H9 (cell line): ENCODE measurements at regions not wholly inside any gene's neighbourhood (a gene's known extent, or its start where the extent isn't known, plus 50 kb on each side); places are given as distances from the start of the nearest gene placed in this dataset.

Source experiments
- DNase-seq: peaks from one replicate; pipeline ENCODE4 v3.0.0-alpha.2; 2017
- H2AFZ ChIP-seq: one replicate; pipeline ENCODE4 v1.6.1; 2013; ENCODE audit warnings: mild to moderate bottlenecking, low read length, control low read depth, moderate library complexity
- H2AK5ac ChIP-seq: 2 replicates; pipeline ENCODE4 v1.6.1; 2013; ENCODE audit warnings: low read length, control low read depth, mixed read lengths; ENCODE audit not compliant: insufficient read length
- H2BK120ac ChIP-seq: one replicate; pipeline ENCODE4 v1.6.1; 2013; ENCODE audit warnings: low read depth, mild to moderate bottlenecking, low read length, control low read depth, inconsistent platforms; ENCODE audit not compliant: poor library complexity, severe bottlenecking
- H2BK12ac ChIP-seq: 2 replicates; pipeline ENCODE4 v1.6.1; 2013; ENCODE audit warnings: low read length, control low read depth, mixed read lengths, low read depth; ENCODE audit not compliant: insufficient read length
- H2BK15ac ChIP-seq: 2 replicates; pipeline ENCODE4 v1.6.1; 2013; ENCODE audit warnings: low read depth, low read length, control low read depth
- H2BK20ac ChIP-seq: one replicate; pipeline ENCODE4 v1.6.1; 2013; ENCODE audit warnings: low read depth, mild to moderate bottlenecking, low read length, control low read depth, inconsistent platforms; ENCODE audit not compliant: poor library complexity, severe bottlenecking
- H2BK5ac ChIP-seq: 2 replicates; pipeline ENCODE4 v1.6.1; 2013; ENCODE audit warnings: low read length, control low read depth, mixed read lengths; ENCODE audit not compliant: insufficient read length
- H3K14ac ChIP-seq: 2 replicates; pipeline ENCODE4 v1.6.1; 2013; ENCODE audit warnings: low read length, control low read depth; ENCODE audit not compliant: insufficient read depth
- H3K18ac ChIP-seq: 2 replicates; pipeline ENCODE4 v1.6.1; 2013; ENCODE audit warnings: low read depth, mild to moderate bottlenecking, mixed read lengths, low read length, control low read depth; ENCODE audit not compliant: insufficient read length
- H3K23ac ChIP-seq: 2 replicates; pipeline ENCODE4 v1.6.1; 2013; ENCODE audit warnings: low read length, control low read depth, mixed read lengths, low read depth; ENCODE audit not compliant: insufficient read length
- H3K23me2 ChIP-seq: 2 replicates; pipeline ENCODE4 v1.6.1; 2013; ENCODE audit warnings: low read depth, mild to moderate bottlenecking, mixed read lengths, low read length, control low read depth; ENCODE audit not compliant: insufficient read length, poor library complexity, severe bottlenecking
- H3K27ac ChIP-seq: 2 replicates; pipeline ENCODE4 v1.5.1; 2013; ENCODE audit warnings: low read length, control low read depth, mixed read lengths, low read depth; ENCODE audit not compliant: insufficient read length
- H3K27me3 ChIP-seq: 2 replicates; pipeline ENCODE4 v1.6.1; 2013; ENCODE audit warnings: low read length, control low read depth, inconsistent platforms; ENCODE audit not compliant: insufficient read depth
- H3K4ac ChIP-seq: 2 replicates; pipeline ENCODE4 v1.6.1; 2013; ENCODE audit warnings: low read depth, mild to moderate bottlenecking, control low read depth, inconsistent platforms, low read length, moderate library complexity
- H3K4me1 ChIP-seq: 2 replicates; pipeline ENCODE4 v1.6.1; 2013; ENCODE audit warnings: low read length, control low read depth, inconsistent platforms; ENCODE audit not compliant: insufficient read depth
- H3K4me2 ChIP-seq: 2 replicates; pipeline ENCODE4 v1.6.1; 2013; ENCODE audit warnings: low read length, control low read depth, mixed read lengths; ENCODE audit not compliant: insufficient read length, insufficient read depth
- H3K56ac ChIP-seq: 2 replicates; pipeline ENCODE4 v1.6.1; 2013; ENCODE audit warnings: low read depth, mild to moderate bottlenecking, mixed read lengths, low read length, control low read depth; ENCODE audit not compliant: insufficient read length
- H3K79me1 ChIP-seq: 2 replicates; pipeline ENCODE4 v1.6.1; 2013; ENCODE audit warnings: low read depth, mild to moderate bottlenecking, moderate library complexity, low read length, control low read depth, inconsistent platforms; ENCODE audit not compliant: insufficient read depth, poor library complexity, severe bottlenecking
- H3K79me2 ChIP-seq: 2 replicates; pipeline ENCODE4 v1.6.1; 2013; ENCODE audit warnings: low read length, control low read depth, inconsistent platforms; ENCODE audit not compliant: insufficient read depth
- H3K9ac ChIP-seq: 2 replicates; pipeline ENCODE4 v1.6.1; 2013; ENCODE audit warnings: low read length, control low read depth, mixed read lengths; ENCODE audit not compliant: insufficient read length; ENCODE audit errors: extremely low read depth
- H3K9me3 ChIP-seq: one replicate; pipeline ENCODE4 v1.6.1; 2013; ENCODE audit warnings: low read depth, low read length, inconsistent platforms; ENCODE audit not compliant: control insufficient read depth
- H3T11ph ChIP-seq: one replicate; pipeline ENCODE4 v1.6.1; 2013; ENCODE audit warnings: mild to moderate bottlenecking, low read length, control low read depth, inconsistent platforms
- H4K20me1 ChIP-seq: one replicate; pipeline ENCODE4 v1.6.1; 2013; ENCODE audit not compliant: control insufficient read depth, insufficient read length, insufficient read depth
- H4K5ac ChIP-seq: 2 replicates; pipeline ENCODE4 v1.6.1; 2013; ENCODE audit warnings: low read depth, mild to moderate bottlenecking, mixed read lengths, low read length, control low read depth; ENCODE audit not compliant: insufficient read length
- H4K8ac ChIP-seq: replicated peaks from 2 replicates; pipeline ENCODE4 v1.6.1; 2013; ENCODE audit warnings: low read length, control low read depth, mixed read lengths, low read depth; ENCODE audit not compliant: insufficient read length
- H4K91ac ChIP-seq: 2 replicates; pipeline ENCODE4 v1.6.1; 2013; ENCODE audit warnings: low read depth, mild to moderate bottlenecking, moderate library complexity, mixed read lengths, low read length, control low read depth; ENCODE audit not compliant: insufficient read length
- H3K27ac Mint-ChIP-seq, 3 experiments: 2 replicates in 2 of 3; 3 replicates in 1 of 3; pipeline ENCODE4 v1.8.0; 2020 to 2021; ENCODE audit warnings: mixed read lengths in 3 of 3, mild to moderate bottlenecking in 1 of 3, moderate library complexity in 1 of 3
- H3K27me3 Mint-ChIP-seq: 2 replicates; pipeline ENCODE4 v1.8.0; 2021; ENCODE audit warnings: low read depth, mild to moderate bottlenecking, moderate library complexity, mixed read lengths
- H3K36me3 Mint-ChIP-seq, 3 experiments: 2 replicates in 2 of 3; 3 replicates in 1 of 3; pipeline ENCODE4 v1.8.0; 2020 to 2021; ENCODE audit warnings: low read depth in 3 of 3, mixed read lengths in 3 of 3; ENCODE audit not compliant: insufficient read depth in 1 of 3
- H3K4me1 Mint-ChIP-seq, 2 experiments: 2 replicates each; pipeline ENCODE4 v1.8.0; 2020; ENCODE audit warnings: mixed read lengths in 2 of 2
- H3K4me3 Mint-ChIP-seq, 2 experiments: 2 replicates in 1 of 2; 3 replicates in 1 of 2; pipeline ENCODE4 v1.8.0; 2020 to 2021; ENCODE audit warnings: mild to moderate bottlenecking in 2 of 2, mixed read lengths in 2 of 2, moderate library complexity in 1 of 2
- H3K9me3 Mint-ChIP-seq, 2 experiments: 2 replicates in 1 of 2; 3 replicates in 1 of 2; pipeline ENCODE4 v1.8.0; 2020; ENCODE audit warnings: mild to moderate bottlenecking in 2 of 2, mixed read lengths in 2 of 2, moderate library complexity in 1 of 2
- CTCF ChIP-seq: fragments of 200-600 bp; sonication (generic); conservative IDR thresholded peaks from 3 replicates; pipeline ENCODE4 v1.8.0; 2021; ENCODE audit warnings: antibody characterized with exemption, mild to moderate bottlenecking
- WGBS: extraction: QIAGEN DNeasy Blood & Tissue Kit; methylation state at CpG from one replicate; pipeline ENCODE4 v1.1.7; 2013; ENCODE audit warnings: missing lambda C conversion rate, low lambda C conversion rate, mixed read lengths; ENCODE audit not compliant: insufficient read length; ENCODE audit errors: extremely low coverage; 5-methylcytosine and 5-hydroxymethylcytosine counted together

- peaks cover 27 to 31% of the 10 kb centered on the region in 2 experiments for H3K4me1 Mint-ChIP-seq
- Histone ChIP-seq H3K27me3 (no peaks in the 10 kb centered on the region), H3K79me2 (no peaks in the 10 kb centered on the region), H3K4ac (no peak overlapping the region), H2BK12ac (no peak overlapping the region), H3K14ac (no peak overlapping the region), H2AK5ac (no peak overlapping the region), H3K4me2 (no peak overlapping the region), H3K79me1 (no peaks in the 10 kb centered on the region), H3K9me3 (no peaks in the 10 kb centered on the region), H4K5ac (no peak overlapping the region), H4K91ac (no peak overlapping the region), H2BK15ac (no peak overlapping the region), H3T11ph (no peak overlapping the region), H2BK120ac (no peak overlapping the region), H2BK20ac (no peak overlapping the region), H3K27ac (no peak overlapping the region), H3K9ac (no peak overlapping the region), H3K23me2 (no peaks in the 10 kb centered on the region), H4K8ac (no peak overlapping the region), H3K56ac (no peak overlapping the region), H3K23ac (no peak overlapping the region), H3K4me1 (peaks cover 2% of the 10 kb centered on the region; the same call in 1 of the 2 replicates), H2AFZ (no peak overlapping the region), H2BK5ac (no peak overlapping the region), H4K20me1 (no peaks in the 10 kb centered on the region), H3K18ac (no peak overlapping the region)
- H3K27ac Mint-ChIP-seq, result no peak overlapping the region
- no peaks in the 10 kb centered on the region for H3K9me3 Mint-ChIP-seq
- DNase-seq, result no peak
- H3K36me3 Mint-ChIP-seq, result no peaks in the 10 kb centered on the region; a peak in 1 of 7 replicates
- no peak for TF ChIP-seq CTCF
- no CpG with 5 or more reads among the region's 9 CpGs for WGBS
- no peak overlapping the region for H3K4me3 Mint-ChIP-seq
- H3K27me3 Mint-ChIP-seq, result no peaks in the 10 kb centered on the region
Observed at GRCh38 chr5:166880456-166880855, 1411.0 kb upstream of the WWC1 start.
